SIG-M5 treated with dmso at 0.1 percent for 504 hours (cell line): ENCODE measurements at regions not wholly inside any gene's neighbourhood (a gene's known extent, or its start where the extent isn't known, plus 50 kb on each side); places are given as distances from the start of the nearest gene placed in this dataset.

Experiments used
- DNase-seq: peaks from one replicate; lab custom pipeline; 2025; ENCODE audit not compliant: unreplicated experiment; lab: John Stamatoyannopoulos, UW

- DNase-seq, result no peak
Measured at GRCh38 chr11:79896258-79896657, 455.4 kb upstream of the TENM4 start.

GRCh38 chr11:79894111-79894510 lies 453.3 kb upstream of the TENM4 start:
- no peak for DNase-seq

DNA sequence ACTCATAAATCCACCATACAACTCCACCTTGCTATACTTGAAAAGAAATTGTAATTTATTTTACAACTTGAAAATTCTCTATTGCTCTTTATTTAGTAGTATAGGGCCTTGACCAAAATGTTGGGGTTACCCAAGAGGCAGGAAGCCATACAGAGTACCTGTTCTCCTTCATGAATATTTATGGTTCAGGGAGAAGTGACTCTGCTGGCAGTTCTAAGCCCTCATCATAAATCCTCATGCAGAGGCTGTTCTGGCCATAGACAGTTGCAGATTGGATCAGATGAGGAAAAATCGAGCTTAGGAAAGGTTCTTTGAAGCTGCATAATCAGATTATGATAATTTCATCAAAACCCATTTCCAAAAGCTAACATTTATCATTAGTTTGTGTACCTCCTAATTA lies 449.4 kb upstream of the TENM4 start:
- DNase-seq, result no peak

DNA sequence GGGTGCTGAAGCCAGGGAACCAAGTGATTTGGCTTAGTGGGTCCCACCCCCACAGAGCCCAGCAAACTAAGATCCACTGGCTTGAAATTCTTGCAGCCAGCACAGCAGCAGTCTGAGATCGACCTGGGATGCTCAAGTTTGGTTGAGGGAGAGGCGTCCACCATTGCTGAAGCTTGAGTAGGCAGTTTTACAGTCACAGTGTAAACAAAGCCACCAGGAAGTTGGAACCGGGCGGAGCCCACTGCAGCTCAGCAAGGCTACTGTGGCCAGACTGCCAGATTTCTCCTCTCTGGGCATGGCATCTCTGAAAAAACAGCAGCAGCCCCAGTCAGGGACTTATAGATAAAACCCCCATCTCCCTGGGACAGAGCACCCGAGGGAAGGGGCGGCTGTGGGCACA lies 424.1 kb upstream of the TENM4 start:
- DNase-seq, result peak; percentile 0

DNA sequence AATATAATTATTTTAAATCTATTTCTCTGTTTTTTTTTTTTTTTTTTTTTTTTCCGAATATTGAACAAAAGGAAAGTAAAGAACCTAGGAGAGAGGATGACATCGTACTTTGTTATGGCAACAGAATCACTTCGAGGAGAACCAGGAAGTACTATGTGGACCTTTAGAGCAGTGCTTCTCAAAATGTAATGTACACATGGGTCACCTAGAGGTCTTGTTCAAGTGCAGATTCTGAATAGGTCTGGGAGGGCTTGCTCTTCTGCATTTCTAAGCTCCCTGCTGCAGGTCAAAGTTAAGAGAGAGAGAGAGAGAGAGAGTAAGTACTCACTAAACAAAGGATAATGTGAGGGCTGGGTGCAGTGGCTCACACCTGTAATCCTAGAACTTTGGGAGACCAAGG lies 419.5 kb upstream of the TENM4 start:
- DNase-seq, result peak; percentile 7

GRCh38 chr11:79857377-79858214 lies 416.8 kb upstream of the TENM4 start:
- no peak for DNase-seq

GRCh38 chr11:79852176-79852575 lies 411.3 kb upstream of the TENM4 start:
- DNase-seq, result no peak

DNA sequence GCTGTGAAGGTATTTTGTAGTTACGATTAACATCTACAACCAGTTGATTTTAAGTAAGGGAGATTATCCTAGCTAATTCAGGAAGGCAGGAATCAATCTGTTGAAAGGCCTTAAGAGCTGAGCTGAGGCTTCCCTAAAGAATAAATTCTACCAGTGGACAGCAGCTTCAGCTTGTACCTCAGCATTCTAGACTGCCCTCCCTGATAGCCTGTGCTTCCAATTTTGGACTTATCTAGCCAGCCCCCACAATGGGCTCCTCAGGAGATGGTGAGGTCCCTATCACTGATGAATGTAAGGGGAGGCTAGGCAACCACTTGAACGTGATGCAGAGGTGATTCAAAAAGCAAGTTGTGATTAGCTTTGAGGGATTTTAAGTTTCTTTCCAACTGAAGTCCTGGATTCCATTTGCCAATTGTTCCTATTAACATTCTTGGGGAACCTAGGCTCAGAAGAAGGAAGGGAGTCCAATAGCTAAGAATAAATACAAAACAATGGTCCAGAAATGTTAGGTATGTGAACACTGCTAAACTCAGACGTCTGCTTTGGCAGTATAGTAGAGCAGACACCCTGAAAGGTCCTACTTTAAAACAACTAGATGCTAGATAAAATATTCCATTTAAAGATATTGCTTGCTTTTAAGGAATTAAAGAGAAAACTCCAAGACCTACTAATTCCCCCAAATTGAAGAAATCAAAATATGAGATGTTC lies 404.3 kb upstream of the TENM4 start:
- no peak for DNase-seq

GRCh38 chr11:79834015-79834414 lies 393.2 kb upstream of the TENM4 start:
- no peak for DNase-seq

GRCh38 chr11:79830446-79830845 lies 389.6 kb upstream of the TENM4 start:
- no peak for DNase-seq

- DNase-seq, result no peak
Measured at GRCh38 chr11:79829891-79830290, 389.1 kb upstream of the TENM4 start.

DNA sequence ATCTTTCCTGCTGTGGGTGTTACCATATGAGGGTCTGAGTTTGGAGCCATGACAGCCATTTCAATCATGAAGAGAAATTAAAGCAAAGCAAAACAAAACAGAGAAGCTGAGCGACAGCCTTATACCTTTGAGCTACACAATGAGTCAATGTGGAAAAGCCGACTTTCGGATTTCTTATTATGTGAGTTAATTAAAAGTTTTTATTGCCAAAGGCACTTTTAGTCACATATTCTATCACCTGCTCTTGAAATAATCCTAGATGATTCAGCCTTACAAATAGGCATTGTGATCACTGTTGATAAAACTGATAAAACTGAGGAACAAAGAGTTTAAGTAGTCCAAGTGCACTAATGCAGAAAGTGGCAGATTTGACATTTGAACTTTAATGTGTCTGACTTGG lies 381.9 kb upstream of the TENM4 start:
- no peak for DNase-seq

DNA sequence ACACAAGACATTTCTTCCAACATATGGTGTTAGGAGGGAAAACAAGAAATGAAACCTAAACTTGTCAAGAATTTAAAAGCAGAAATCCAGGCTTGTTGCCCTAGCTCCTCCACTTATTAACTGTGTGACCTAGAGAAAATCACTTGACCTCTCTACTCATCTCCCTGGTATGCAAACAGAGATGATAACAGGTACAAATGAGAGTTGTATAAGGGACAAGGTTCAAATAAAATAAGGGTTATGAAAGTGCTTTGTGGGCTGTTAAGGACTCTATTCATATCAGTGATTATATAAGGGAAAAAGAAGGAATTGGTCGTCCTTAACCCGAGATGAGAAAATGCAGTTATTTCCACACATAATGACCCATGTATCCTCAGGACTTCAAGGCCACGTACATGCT lies 372.7 kb upstream of the TENM4 start:
- no peak for DNase-seq

DNA sequence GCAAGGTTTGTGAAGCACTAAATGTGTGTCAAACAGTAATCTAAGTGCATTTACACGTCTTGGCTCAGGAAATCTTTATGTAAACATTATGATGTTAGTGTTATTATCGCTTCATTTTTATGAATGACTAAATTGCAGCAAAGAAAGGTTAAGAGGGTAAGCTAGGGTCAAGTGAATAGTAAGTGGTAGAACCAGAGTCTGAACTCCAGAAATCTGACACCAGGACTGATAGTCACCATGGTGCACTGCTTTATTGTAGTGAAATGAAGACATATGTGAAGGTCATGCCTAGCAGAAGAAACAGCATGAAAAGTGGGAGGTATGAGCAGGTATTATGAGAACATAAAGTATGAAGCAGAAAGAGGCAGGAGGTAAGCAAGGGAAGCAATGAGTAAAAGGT lies 368.7 kb upstream of the TENM4 start:
- DNase-seq, result no peak

GRCh38 chr11:79807506-79807905 lies 366.7 kb upstream of the TENM4 start:
- DNase-seq, result no peak

GRCh38 chr11:79796704-79797103 lies 355.9 kb upstream of the TENM4 start:
- no peak for DNase-seq

DNA sequence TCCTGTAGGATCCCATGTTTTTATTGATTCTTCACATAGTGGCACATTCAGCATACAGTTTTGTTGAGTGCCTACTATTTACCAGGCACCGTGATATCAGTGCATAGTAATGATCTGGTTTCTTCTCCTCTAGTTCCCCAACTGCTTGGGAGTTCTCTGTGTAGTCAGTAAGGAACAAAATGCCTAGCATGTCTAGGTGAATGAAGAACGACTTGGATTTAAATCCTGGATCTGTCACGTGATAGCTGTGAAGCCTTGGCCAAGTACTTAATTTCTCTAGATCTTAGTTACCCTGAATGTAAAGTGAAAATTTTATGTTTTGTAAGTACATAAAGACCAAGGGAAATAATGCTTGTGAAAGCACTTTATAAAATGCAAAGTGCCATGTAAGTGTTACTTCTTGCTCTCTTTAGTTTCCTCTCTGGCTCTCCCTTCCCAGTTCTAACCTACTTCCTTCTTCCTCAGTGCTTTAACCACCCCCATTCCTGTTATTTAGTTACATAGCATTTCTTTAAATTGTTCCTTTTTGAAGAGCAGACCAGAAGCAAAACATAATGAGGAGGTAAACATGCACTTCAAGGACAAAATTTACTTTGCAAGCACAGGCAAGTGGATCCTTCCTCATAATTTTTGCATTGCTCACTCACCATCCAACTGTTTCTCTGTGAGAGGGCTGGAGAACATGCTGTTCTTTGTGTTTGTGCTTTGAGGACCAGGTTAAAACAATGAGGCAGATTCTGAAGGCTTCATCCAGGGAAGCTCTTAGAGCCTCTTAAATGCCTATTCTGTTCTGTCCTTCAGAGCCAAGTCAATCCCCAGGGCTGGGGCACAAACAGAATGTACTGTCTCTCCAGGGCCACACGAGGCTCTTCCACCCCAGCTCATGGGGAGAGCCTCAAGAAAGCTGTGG lies 353.9 kb upstream of the TENM4 start:
- no peak for DNase-seq

DNA sequence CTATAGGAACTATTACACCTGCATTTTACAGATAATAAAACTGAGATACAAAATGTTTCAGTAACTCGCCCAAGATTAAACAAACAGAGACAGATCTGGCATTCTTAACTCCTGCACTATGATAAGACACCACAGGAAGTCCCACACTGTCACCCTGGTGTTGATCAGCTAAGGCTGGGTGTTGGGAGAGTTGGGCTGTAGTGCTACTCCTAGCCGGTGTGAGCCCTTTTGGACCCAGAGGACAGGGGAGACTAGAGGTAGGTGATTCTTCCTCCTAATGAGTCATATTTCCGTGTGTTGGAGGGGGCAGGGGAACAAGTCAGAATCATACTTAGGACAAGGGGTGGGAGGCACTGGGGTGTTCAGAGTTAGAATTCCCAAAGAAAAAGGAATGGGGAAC lies 353.2 kb upstream of the TENM4 start:
- no peak for DNase-seq

DNA sequence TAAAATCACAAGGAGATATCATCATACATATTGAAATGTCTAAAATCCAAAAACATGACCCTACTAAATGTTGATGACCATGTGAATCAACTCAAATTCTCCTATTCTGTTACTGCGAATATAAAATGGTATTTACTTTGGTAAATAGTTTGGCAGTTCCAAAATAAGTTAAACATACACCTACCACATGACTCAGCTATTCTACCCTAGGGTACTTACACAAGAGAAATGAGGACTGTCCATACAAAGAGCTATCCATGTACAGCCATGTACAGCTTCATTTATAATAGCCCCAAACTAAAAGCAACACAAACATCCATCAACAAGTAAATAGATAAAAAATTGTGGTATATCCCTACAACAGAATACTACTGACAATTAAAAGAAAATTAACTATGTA lies 346.1 kb upstream of the TENM4 start:
- no peak for DNase-seq

DNA sequence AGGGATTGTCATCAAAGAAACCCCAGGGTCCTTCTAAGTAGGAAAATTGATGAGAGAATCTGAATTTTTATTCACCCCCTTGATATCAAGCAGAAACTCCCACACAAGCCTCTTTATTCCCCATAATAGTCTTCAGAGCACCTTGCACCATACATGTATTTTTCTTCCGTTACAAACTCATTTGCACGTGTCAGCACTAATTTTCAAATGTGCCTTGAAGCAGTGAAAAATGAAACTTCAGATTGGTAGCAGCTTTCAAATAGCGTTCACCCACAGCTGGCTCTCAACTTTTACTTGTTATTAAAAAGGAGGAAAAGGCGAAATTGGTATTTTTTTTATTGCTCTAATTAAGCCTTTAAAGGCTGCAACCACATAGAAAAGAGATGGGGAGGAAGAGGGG lies 343.0 kb upstream of the TENM4 start:
- no peak for DNase-seq

GRCh38 chr11:79768343-79768742 lies 327.5 kb upstream of the TENM4 start:
- no peak for DNase-seq
